ENCODE measurements at regions not wholly inside any gene's neighbourhood (a gene's known extent, or its start where the extent isn't known, plus 50 kb on each side); places are given as distances from the start of the nearest gene placed in this dataset.

GRCh38 chr4:96833831-96834230 lies 993.9 kb downstream of the PDHA2 start:
- FAIRE-seq (no peak), DNase-seq (ENCODE audit: low read depth, low spot score) (no peak)
- Histone ChIP-seq H3K4me3 (ENCODE audit: control insufficient read depth in 2 of 3, extremely low read depth in 1 of 3, insufficient read depth in 2 of 3, low read depth in 1 of 3, low read length in 3 of 3) (no peak overlapping the region), H3K27me3 (ENCODE audit: control insufficient read depth, extremely low read depth, insufficient read depth, low read length) (no peaks in the 10 kb centered on the region), H3K4me2 (ENCODE audit: control insufficient read depth, extremely low read depth, insufficient read depth, low read depth, low read length) (no peak overlapping the region), H3K9me1 (ENCODE audit: control insufficient read depth, extremely low read depth, insufficient read depth, low read length) (no peaks in the 10 kb centered on the region), H3K9ac (ENCODE audit: control insufficient read depth, extremely low read depth, insufficient read depth, low read length) (no peak overlapping the region), H3K27ac (ENCODE audit: control insufficient read depth, insufficient read depth, low read length) (no peak overlapping the region), H3K4me1 (ENCODE audit: control insufficient read depth, extremely low read depth, insufficient read depth, low read length) (no peaks in the 10 kb centered on the region), H3K9me3 (ENCODE audit: control insufficient read depth, low read depth, low read length) (no peaks in the 10 kb centered on the region), H3K79me2 (ENCODE audit: control insufficient read depth, insufficient read depth, low read length) (no peaks in the 10 kb centered on the region), H4K20me1 (ENCODE audit: control insufficient read depth, extremely low read depth, insufficient read depth, low read length) (no peaks in the 10 kb centered on the region), H3K36me3 (ENCODE audit: control insufficient read depth in 2 of 2, extremely low read depth in 1 of 2, insufficient read depth in 2 of 2, low read length in 2 of 2) (no peaks in the 10 kb centered on the region), H2AFZ (ENCODE audit: control insufficient read depth, low read length) (no peak overlapping the region)
- no peak for TF ChIP-seq CTCF (optimal IDR thresholded peaks at IDR 0.05 in 1 of 3, IDR thresholded peaks at IDR 0.05 in 1 of 3, conservative IDR thresholded peaks at IDR 0.05 in 1 of 3; ENCODE audit: extremely low read depth in 1 of 3, insufficient read depth in 2 of 3, low read length in 3 of 3)
- no peak for TF ChIP-seq EZH2 (IDR thresholded peaks at IDR 0.05; ENCODE audit: low read length)
- dilution Hi-C loops (cut with MboI; ENCODE audit: extremely low pct_ligation_motif_present, low sequenced_read_pairs): loop anchor here (25.0 kb wide), 1 partner anchor 522 kb away; no protein-coding TSS in a partner anchor

DNA sequence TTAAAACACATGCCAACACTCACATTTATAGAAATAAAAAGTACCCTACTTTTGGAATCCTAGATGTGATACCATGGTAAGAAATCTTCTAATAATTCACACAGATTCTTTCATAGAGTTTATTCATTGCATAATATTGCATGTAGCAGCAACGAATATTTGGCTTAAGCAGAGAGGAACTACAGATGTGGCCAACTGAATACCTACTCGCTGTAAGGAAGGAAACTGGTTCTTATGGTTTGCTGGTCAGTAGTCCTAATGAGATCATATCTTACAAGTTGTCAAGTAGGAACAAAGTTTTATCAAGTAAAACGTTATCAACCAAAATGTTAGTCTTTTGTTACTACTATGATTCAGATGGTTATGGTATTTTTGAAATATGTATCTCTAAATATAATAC lies 996.1 kb downstream of the PDHA2 start:
- FAIRE-seq: no peak
- dilution Hi-C loops (cut with MboI; ENCODE audit: extremely low pct_ligation_motif_present, low sequenced_read_pairs): loop anchor here (25.0 kb wide), 1 partner anchor 524 kb away; no protein-coding TSS in a partner anchor
- H3K36me3 ChIP-seq (ENCODE audit: control insufficient read depth in 2 of 2, extremely low read depth in 1 of 2, insufficient read depth in 2 of 2, low read length in 2 of 2): no peaks in the 10 kb centered on the region

More for the DNA sequence above, 996.1 kb downstream of the PDHA2 start:
- no peak overlapping the region for H3K9ac ChIP-seq (ENCODE audit: control insufficient read depth, extremely low read depth, insufficient read depth, low read length)
- no peak overlapping the region for H3K4me2 ChIP-seq (ENCODE audit: control insufficient read depth, extremely low read depth, insufficient read depth, low read depth, low read length)
- no peaks in the 10 kb centered on the region for H3K79me2 ChIP-seq (ENCODE audit: control insufficient read depth, insufficient read depth, low read length)
- no peak overlapping the region for H3K27ac ChIP-seq (ENCODE audit: control insufficient read depth, insufficient read depth, low read length)
- no peaks in the 10 kb centered on the region for H3K9me3 ChIP-seq (ENCODE audit: control insufficient read depth, low read depth, low read length)
- no peak overlapping the region for H3K4me3 ChIP-seq (ENCODE audit: control insufficient read depth in 2 of 3, extremely low read depth in 1 of 3, insufficient read depth in 2 of 3, low read depth in 1 of 3, low read length in 3 of 3)
- no peak for DNase-seq (ENCODE audit: low read depth, low spot score)
- TF ChIP-seq EZH2 (IDR thresholded peaks at IDR 0.05; ENCODE audit: low read length) (no peak), CTCF (optimal IDR thresholded peaks at IDR 0.05 in 1 of 3, IDR thresholded peaks at IDR 0.05 in 1 of 3, conservative IDR thresholded peaks at IDR 0.05 in 1 of 3; ENCODE audit: extremely low read depth in 1 of 3, insufficient read depth in 2 of 3, low read length in 3 of 3) (no peak)
- H3K27me3 ChIP-seq (ENCODE audit: control insufficient read depth, extremely low read depth, insufficient read depth, low read length): no peaks in the 10 kb centered on the region
- no peaks in the 10 kb centered on the region for H4K20me1 ChIP-seq (ENCODE audit: control insufficient read depth, extremely low read depth, insufficient read depth, low read length)
- no peak overlapping the region for H2AFZ ChIP-seq (ENCODE audit: control insufficient read depth, low read length)
- H3K9me1 ChIP-seq (ENCODE audit: control insufficient read depth, extremely low read depth, insufficient read depth, low read length): no peaks in the 10 kb centered on the region
- no peaks in the 10 kb centered on the region for H3K4me1 ChIP-seq (ENCODE audit: control insufficient read depth, extremely low read depth, insufficient read depth, low read length)

Data from keratinocyte (primary cell).